ENCODE measurements at regions not wholly inside any gene's neighbourhood (a gene's known extent, or its start where the extent isn't known, plus 50 kb on each side); places are given as distances from the start of the nearest gene placed in this dataset.
A peak's percentile ranks its signal among the peaks of the same experiment; 100 is the strongest.

DNA sequence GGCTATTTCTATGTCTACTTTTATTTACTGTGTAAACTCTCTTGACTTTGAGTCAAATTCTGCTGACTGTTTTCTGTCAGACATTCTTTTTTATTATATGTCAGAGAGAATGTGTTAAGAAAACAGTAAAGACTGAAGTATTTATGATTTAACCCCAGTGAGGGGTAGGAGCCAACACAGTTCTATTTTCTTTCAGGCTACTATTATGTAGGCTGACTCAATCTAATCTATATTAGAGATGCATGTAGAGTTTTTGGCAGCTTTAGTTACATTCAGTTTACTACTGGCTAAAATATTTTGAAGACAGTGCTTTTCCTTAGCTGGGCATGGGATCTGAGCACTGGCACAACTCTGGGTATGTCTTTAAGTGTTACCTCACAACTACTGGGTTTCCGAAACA lies 1108.0 kb downstream of the CDH11 start:
- Histone ChIP-seq H3K27ac (ENCODE audit: low read depth, low read length) (no peak overlapping the region), H3K4me3 (ENCODE audit: low read length) (no peak overlapping the region), H3K9me3 (ENCODE audit: low read length) (no peaks in the 10 kb centered on the region), H3K36me3 (ENCODE audit: insufficient read depth, low read length) (no peaks in the 10 kb centered on the region), H3K4me1 (ENCODE audit: insufficient read depth, low read length) (no peaks in the 10 kb centered on the region), H3K27me3 (ENCODE audit: insufficient read depth, low read length, poor library complexity, severe bottlenecking) (no peaks in the 10 kb centered on the region)
- ChIA-PET CTCF (no interaction called here), POLR2A (no interaction called here)
- no peak for DNase-seq
- H3K27me3 Mint-ChIP-seq: no peaks in the 10 kb centered on the region
- H3K4me1 Mint-ChIP-seq: no peaks in the 10 kb centered on the region
- no peaks in the 10 kb centered on the region for H3K36me3 Mint-ChIP-seq
- peaks cover 15 to 47% (median 29%) of the 10 kb centered on the region in 5 donors for H3K9me3 Mint-ChIP-seq
- no peak overlapping the region for H3K27ac Mint-ChIP-seq
- no peak overlapping the region for H3K4me3 Mint-ChIP-seq

DNA sequence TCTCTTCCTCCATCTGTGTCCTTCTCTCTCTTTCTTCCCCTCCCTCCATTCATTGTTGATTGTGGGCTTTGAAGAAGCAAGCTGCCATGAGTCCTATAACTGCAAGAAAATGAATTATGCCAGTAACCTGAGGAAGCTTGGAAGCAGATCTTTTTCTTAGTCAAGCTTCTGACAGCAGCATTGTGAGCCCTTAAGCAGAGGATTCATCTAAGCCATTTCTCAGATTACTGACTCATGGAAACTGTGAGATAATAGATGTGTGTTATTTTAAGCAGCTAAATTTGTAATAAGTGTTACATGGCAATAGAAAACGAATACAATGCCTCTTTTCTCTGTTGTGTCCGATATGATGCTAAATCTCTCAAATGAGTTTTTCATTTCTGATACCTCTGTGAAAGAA lies 1109.7 kb downstream of the CDH11 start:
- no peak overlapping the region for H3K4me3 ChIP-seq (ENCODE audit: low read length)
- no peak overlapping the region for H3K27ac ChIP-seq (ENCODE audit: low read depth, low read length)
- Mint-ChIP-seq H3K4me1 (no peaks in the 10 kb centered on the region), H3K27ac (no peak overlapping the region), H3K36me3 (no peaks in the 10 kb centered on the region), H3K9me3 (peaks cover 21 to 54% (median 28%) of the 10 kb centered on the region in 5 donors), H3K27me3 (no peaks in the 10 kb centered on the region), H3K4me3 (no peak overlapping the region)
- ChIA-PET CTCF (no interaction called here), POLR2A (no interaction called here)
- H3K36me3 ChIP-seq (ENCODE audit: insufficient read depth, low read length): no peaks in the 10 kb centered on the region
- H3K4me1 ChIP-seq (ENCODE audit: insufficient read depth, low read length): no peaks in the 10 kb centered on the region
- H3K9me3 ChIP-seq (ENCODE audit: low read length): no peaks in the 10 kb centered on the region
- no peaks in the 10 kb centered on the region for H3K27me3 ChIP-seq (ENCODE audit: insufficient read depth, low read length, poor library complexity, severe bottlenecking)
- DNase-seq: no peak

DNA sequence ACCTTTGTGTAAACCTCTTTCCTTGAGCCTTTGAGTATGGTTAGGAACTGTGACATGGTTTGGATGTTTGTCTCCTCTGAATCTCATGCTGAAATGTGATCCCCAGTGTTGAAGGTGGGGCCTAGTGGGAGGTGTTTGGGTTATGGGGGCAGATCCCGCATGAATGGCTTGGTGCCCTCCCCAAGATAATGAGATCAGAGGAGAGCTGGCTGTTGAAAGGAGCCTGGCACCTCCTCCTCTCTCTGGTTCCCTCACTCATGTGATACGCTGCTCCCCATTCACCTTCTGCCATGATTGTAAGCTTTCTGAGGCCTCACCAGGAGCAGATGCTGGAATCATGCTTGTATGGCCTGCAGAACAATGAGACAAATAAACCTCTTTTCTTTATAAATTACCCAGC lies 1110.2 kb downstream of the CDH11 start:
- Histone ChIP-seq H3K27ac (ENCODE audit: low read depth, low read length) (no peak overlapping the region), H3K4me3 (ENCODE audit: low read length) (no peak overlapping the region), H3K27me3 (ENCODE audit: insufficient read depth, low read length, poor library complexity, severe bottlenecking) (no peaks in the 10 kb centered on the region), H3K4me1 (ENCODE audit: insufficient read depth, low read length) (no peaks in the 10 kb centered on the region), H3K36me3 (ENCODE audit: insufficient read depth, low read length) (no peaks in the 10 kb centered on the region), H3K9me3 (ENCODE audit: low read length) (no peaks in the 10 kb centered on the region)
- POLR2A ChIA-PET: no interaction called here
- Mint-ChIP-seq H3K4me1 (no peaks in the 10 kb centered on the region), H3K9me3 (peaks cover 21 to 52% (median 30%) of the 10 kb centered on the region in 5 donors), H3K27ac (no peak overlapping the region), H3K4me3 (no peak overlapping the region), H3K36me3 (no peaks in the 10 kb centered on the region), H3K27me3 (no peaks in the 10 kb centered on the region)
- CTCF ChIA-PET: no interaction called here
- no peak for DNase-seq

DNA sequence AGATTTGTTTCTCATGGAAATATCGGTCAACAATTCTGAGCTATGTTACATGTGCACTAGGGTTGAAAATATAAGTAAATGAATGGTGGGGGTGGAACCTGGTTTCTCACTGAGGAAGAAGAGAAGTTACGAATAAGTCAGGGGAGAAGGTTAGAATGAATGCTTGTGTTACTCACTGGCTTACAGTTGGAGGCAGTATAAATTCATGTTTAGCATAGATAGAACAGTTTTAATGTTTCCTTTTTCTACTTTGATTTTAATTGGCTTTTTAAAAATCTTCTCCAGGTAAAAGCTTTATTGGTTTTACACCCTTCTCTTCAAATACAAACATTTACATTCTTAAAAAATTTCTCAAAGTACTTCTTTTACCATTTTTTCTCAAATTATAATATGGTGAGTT lies 1113.7 kb downstream of the CDH11 start:
- CTCF ChIA-PET: no interaction called here
- Histone ChIP-seq H3K9me3 (ENCODE audit: low read length) (peaks cover 3% of the 10 kb centered on the region), H3K4me1 (ENCODE audit: insufficient read depth, low read length) (no peaks in the 10 kb centered on the region), H3K27ac (ENCODE audit: low read depth, low read length) (no peak overlapping the region), H3K36me3 (ENCODE audit: insufficient read depth, low read length) (no peaks in the 10 kb centered on the region), H3K27me3 (ENCODE audit: insufficient read depth, low read length, poor library complexity, severe bottlenecking) (no peaks in the 10 kb centered on the region), H3K4me3 (ENCODE audit: low read length) (no peak overlapping the region)
- Mint-ChIP-seq H3K27ac (no peak overlapping the region), H3K9me3 (peaks cover 22 to 48% (median 32%) of the 10 kb centered on the region in 5 donors), H3K4me3 (peak overlapping the region in 1 of 7 donors; percentile 45), H3K36me3 (no peaks in the 10 kb centered on the region), H3K4me1 (no peaks in the 10 kb centered on the region), H3K27me3 (no peaks in the 10 kb centered on the region)
- DNase-seq: no peak
- POLR2A ChIA-PET: no interaction called here

DNA sequence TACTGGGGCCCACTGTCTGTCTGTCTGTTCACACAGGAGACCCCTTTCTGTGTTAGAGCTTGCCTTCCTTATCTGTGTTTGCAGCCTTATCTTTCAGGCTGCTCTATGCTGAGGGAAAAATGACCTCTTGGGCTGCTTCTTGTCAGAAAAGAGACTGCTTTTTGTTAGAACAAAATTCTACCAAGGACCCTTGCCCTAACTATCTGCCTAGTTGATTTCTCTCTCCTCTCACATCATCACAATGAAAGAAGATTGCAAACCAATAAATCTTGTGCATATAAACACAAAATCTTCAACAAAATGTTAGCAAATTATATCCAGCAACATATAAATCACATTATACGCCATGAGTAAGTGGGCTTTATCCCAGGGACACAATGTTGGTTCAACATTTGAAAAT lies 1117.7 kb downstream of the CDH11 start:
- H3K4me3 ChIP-seq (ENCODE audit: low read length): no peak overlapping the region
- H3K27me3 ChIP-seq (ENCODE audit: insufficient read depth, low read length, poor library complexity, severe bottlenecking): no peaks in the 10 kb centered on the region
- no peaks in the 10 kb centered on the region for H3K36me3 ChIP-seq (ENCODE audit: insufficient read depth, low read length)
- Mint-ChIP-seq H3K27ac (no peak overlapping the region), H3K4me1 (no peaks in the 10 kb centered on the region), H3K9me3 (peaks cover 16 to 43% (median 25%) of the 10 kb centered on the region in 5 donors), H3K27me3 (no peaks in the 10 kb centered on the region), H3K4me3 (no peak overlapping the region), H3K36me3 (no peaks in the 10 kb centered on the region)
- H3K4me1 ChIP-seq (ENCODE audit: insufficient read depth, low read length): no peaks in the 10 kb centered on the region
- CTCF ChIA-PET: no interaction called here
- no peak for DNase-seq
- peaks cover 3% of the 10 kb centered on the region for H3K9me3 ChIP-seq (ENCODE audit: low read length)
- no peak overlapping the region for H3K27ac ChIP-seq (ENCODE audit: low read depth, low read length)
- POLR2A ChIA-PET: no interaction called here

DNA sequence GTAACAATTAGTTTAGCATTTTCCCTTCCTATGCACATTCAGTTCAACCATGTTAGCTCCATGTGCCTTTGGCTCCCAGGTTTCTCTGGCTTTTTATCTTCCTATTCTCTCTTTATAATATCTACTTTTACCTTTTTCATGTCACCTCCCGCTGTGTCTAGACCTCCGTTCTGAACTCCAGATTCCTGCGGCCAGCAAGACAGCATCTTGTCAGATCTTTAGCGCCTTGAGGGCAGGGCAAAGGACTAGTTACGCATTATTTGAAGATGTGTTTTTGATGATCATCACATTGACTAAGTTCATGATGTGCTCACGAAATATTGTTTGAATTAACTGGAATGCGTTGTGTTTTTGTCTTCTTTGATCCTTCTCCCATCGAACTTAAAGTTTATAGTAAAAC lies 1126.8 kb downstream of the CDH11 start:
- Histone ChIP-seq H3K27ac (ENCODE audit: low read depth, low read length) (no peak overlapping the region), H3K4me3 (ENCODE audit: low read length) (no peak overlapping the region), H3K36me3 (ENCODE audit: insufficient read depth, low read length) (no peaks in the 10 kb centered on the region), H3K4me1 (ENCODE audit: insufficient read depth, low read length) (no peaks in the 10 kb centered on the region), H3K9me3 (ENCODE audit: low read length) (no peaks in the 10 kb centered on the region), H3K27me3 (ENCODE audit: insufficient read depth, low read length, poor library complexity, severe bottlenecking) (no peaks in the 10 kb centered on the region)
- Mint-ChIP-seq H3K36me3 (no peaks in the 10 kb centered on the region), H3K27me3 (no peaks in the 10 kb centered on the region), H3K4me3 (no peak overlapping the region), H3K4me1 (no peaks in the 10 kb centered on the region), H3K9me3 (peaks cover 18 to 41% (median 34%) of the 10 kb centered on the region in 5 donors), H3K27ac (peak overlapping the region in 1 of 8 donors; percentile 39)
- no peak for DNase-seq
- CTCF ChIA-PET: no interaction called here
- POLR2A ChIA-PET: no interaction called here

DNA sequence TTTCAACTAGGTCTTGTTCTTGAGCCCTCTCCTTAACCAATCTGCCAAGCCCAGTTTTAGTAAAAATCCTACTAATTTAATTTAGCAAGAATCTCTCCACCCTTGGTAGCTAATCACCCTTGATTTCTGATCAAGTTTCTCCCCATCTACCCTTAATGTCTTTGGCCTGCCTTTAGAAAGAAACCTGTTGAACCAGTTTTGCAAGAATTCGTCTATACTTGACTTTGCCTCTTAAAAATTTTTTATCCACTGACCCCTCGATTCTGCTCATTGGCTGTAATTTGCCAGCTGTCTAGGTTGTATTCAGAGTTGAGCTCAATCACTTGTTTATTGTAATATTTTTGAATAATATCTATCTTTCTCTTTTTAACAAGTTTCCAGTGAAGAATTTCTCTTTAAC lies 1138.5 kb downstream of the CDH11 start:
- no peaks in the 10 kb centered on the region for H3K4me1 ChIP-seq (ENCODE audit: insufficient read depth, low read length)
- no peaks in the 10 kb centered on the region for H3K27me3 Mint-ChIP-seq
- no peak overlapping the region for H3K27ac Mint-ChIP-seq
- H3K27me3 ChIP-seq (ENCODE audit: insufficient read depth, low read length, poor library complexity, severe bottlenecking): no peaks in the 10 kb centered on the region
- no peaks in the 10 kb centered on the region for H3K36me3 Mint-ChIP-seq
- no peak overlapping the region for H3K27ac ChIP-seq (ENCODE audit: low read depth, low read length)
- H3K9me3 Mint-ChIP-seq: peaks cover 24 to 52% (median 29%) of the 10 kb centered on the region in 5 donors
- no peaks in the 10 kb centered on the region for H3K36me3 ChIP-seq (ENCODE audit: insufficient read depth, low read length)
- ChIA-PET POLR2A (no interaction called here), CTCF (no interaction called here)
- no peaks in the 10 kb centered on the region for H3K4me1 Mint-ChIP-seq
- no peak for DNase-seq
- no peak overlapping the region for H3K4me3 Mint-ChIP-seq
- no peaks in the 10 kb centered on the region for H3K9me3 ChIP-seq (ENCODE audit: low read length)
- no peak overlapping the region for H3K4me3 ChIP-seq (ENCODE audit: low read length)

DNA sequence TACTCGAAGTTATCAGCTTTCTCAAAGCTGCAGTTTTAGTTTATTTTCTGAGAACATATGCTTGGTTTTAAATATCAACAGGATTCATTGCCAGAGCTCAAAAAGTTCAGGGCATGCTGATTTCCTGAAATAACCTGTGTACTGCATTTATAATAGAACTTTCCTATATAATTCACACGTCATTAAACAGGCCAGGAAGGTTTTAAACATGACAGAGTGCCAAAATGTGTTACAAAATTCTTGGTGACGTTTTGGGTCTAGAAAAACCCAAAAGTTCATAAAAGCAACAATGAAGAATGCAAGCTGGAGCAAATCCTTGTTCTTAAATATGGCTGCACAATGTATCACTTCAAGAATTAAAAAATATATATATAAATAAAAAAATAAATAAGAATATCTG lies 1139.1 kb downstream of the CDH11 start:
- Histone ChIP-seq H3K27ac (ENCODE audit: low read depth, low read length) (no peak overlapping the region), H3K4me1 (ENCODE audit: insufficient read depth, low read length) (no peaks in the 10 kb centered on the region), H3K4me3 (ENCODE audit: low read length) (no peak overlapping the region), H3K27me3 (ENCODE audit: insufficient read depth, low read length, poor library complexity, severe bottlenecking) (no peaks in the 10 kb centered on the region), H3K9me3 (ENCODE audit: low read length) (no peaks in the 10 kb centered on the region), H3K36me3 (ENCODE audit: insufficient read depth, low read length) (no peaks in the 10 kb centered on the region)
- ChIA-PET POLR2A (no interaction called here), CTCF (no interaction called here)
- Mint-ChIP-seq H3K27ac (no peak overlapping the region), H3K4me1 (no peaks in the 10 kb centered on the region), H3K36me3 (no peaks in the 10 kb centered on the region), H3K4me3 (no peak overlapping the region), H3K9me3 (peaks cover 24 to 55% (median 32%) of the 10 kb centered on the region in 5 donors), H3K27me3 (no peaks in the 10 kb centered on the region)
- DNase-seq: no peak

DNA sequence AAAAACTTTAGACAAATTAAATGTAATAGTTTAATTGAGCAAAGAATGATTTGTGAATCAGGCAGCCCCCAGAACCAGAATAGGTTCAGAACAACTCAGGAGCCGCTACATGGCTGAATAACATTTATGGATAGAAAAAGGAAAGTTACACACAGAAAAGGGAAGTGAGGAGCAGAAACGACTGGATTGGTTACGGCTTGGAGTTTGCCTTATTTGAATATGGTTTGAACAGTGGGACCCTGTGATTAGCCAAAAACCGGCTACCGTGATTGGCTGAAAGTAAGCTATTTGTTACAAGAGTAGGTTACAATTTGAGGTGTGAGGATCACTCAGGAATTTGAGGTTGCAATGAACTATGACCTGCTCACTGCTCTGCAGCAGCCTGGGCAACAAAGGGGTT lies 1139.8 kb downstream of the CDH11 start:
- Histone ChIP-seq H3K4me3 (ENCODE audit: low read length) (no peak overlapping the region), H3K27ac (ENCODE audit: low read depth, low read length) (no peak overlapping the region), H3K9me3 (ENCODE audit: low read length) (no peaks in the 10 kb centered on the region), H3K4me1 (ENCODE audit: insufficient read depth, low read length) (no peaks in the 10 kb centered on the region), H3K27me3 (ENCODE audit: insufficient read depth, low read length, poor library complexity, severe bottlenecking) (no peaks in the 10 kb centered on the region), H3K36me3 (ENCODE audit: insufficient read depth, low read length) (no peaks in the 10 kb centered on the region)
- H3K4me1 Mint-ChIP-seq: no peaks in the 10 kb centered on the region
- ChIA-PET CTCF (no interaction called here), POLR2A (no interaction called here)
- peaks cover 22 to 55% (median 32%) of the 10 kb centered on the region in 5 donors for H3K9me3 Mint-ChIP-seq
- no peak overlapping the region for H3K4me3 Mint-ChIP-seq
- DNase-seq: no peak
- no peaks in the 10 kb centered on the region for H3K36me3 Mint-ChIP-seq
- no peak overlapping the region for H3K27ac Mint-ChIP-seq
- H3K27me3 Mint-ChIP-seq: no peaks in the 10 kb centered on the region

All from CD8-positive, alpha-beta memory T cell (primary cell).